ENCODE measurements at regions not wholly inside any gene's neighbourhood (a gene's known extent, or its start where the extent isn't known, plus 50 kb on each side); places are given as distances from the start of the nearest gene placed in this dataset.

DNA sequence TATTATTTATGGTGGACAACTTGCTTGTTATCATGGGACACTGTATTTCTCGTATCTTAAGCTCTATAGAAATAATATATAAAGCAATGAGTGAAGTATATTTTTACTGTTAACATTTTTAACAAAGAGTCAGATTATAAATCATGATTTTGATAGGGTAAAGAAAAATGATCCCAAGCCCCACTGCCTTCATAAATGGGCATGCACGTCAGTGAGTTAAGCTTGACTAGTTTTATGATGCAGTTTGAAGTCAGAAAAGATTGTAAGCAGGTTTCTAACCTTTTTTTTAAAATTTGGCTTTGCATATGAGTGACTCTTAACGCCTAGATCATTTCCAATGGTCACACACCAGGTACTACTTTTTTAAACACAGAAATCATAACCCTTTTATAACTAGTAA is 152.8 kb downstream of the GNAT3 start:
- no peak overlapping the region for H3K4me3 ChIP-seq (ENCODE audit: low read depth, low read length)
- TF ChIP-seq, protein P1, sequence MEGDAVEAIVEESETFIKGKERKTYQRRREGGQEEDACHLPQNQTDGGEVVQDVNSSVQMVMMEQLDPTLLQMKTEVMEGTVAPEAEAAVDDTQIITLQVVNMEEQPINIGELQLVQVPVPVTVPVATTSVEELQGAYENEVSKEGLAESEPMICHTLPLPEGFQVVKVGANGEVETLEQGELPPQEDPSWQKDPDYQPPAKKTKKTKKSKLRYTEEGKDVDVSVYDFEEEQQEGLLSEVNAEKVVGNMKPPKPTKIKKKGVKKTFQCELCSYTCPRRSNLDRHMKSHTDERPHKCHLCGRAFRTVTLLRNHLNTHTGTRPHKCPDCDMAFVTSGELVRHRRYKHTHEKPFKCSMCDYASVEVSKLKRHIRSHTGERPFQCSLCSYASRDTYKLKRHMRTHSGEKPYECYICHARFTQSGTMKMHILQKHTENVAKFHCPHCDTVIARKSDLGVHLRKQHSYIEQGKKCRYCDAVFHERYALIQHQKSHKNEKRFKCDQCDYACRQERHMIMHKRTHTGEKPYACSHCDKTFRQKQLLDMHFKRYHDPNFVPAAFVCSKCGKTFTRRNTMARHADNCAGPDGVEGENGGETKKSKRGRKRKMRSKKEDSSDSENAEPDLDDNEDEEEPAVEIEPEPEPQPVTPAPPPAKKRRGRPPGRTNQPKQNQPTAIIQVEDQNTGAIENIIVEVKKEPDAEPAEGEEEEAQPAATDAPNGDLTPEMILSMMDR (IDR thresholded peaks at IDR 0.05; ENCODE audit: low read depth, low read length), result no peak
- TF ChIP-seq MYC (IDR thresholded peaks at IDR 0.05; ENCODE audit: low read depth, low read length), result no peak
- DNase-seq (ENCODE audit: low read depth), result no peak

DNA sequence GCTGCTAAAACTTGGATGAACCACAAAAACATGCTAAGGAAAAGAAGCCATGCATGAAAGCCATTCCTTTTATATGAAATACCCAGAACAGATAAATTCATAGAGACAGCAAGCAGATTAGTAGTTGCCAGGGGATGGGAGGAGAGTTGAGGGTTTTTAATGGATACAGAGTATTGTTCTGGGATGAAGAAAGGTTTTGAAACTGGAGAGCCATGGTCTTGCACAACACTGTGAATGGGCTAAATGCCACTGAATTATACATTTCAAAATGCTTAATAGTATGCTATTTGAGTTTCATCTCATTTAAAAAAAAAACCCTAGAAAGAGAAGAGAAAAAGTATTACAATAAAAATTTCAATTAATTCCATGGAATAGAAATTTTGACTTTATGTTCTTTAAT is 154.3 kb downstream of the GNAT3 start:
- DNase-seq (ENCODE audit: low read depth), result no peak
- TF ChIP-seq POLR2A (IDR thresholded peaks at IDR 0.05; ENCODE audit: extremely low read depth, insufficient read length), result no peak
- no peak for TF ChIP-seq MAX (IDR thresholded peaks at IDR 0.05; ENCODE audit: low read depth, low read length)
- TF ChIP-seq, protein P1 (IDR thresholded peaks at IDR 0.05; ENCODE audit: low read depth, low read length), result no peak
- no peak for TF ChIP-seq MYC (IDR thresholded peaks at IDR 0.05; ENCODE audit: low read depth, low read length)

DNA sequence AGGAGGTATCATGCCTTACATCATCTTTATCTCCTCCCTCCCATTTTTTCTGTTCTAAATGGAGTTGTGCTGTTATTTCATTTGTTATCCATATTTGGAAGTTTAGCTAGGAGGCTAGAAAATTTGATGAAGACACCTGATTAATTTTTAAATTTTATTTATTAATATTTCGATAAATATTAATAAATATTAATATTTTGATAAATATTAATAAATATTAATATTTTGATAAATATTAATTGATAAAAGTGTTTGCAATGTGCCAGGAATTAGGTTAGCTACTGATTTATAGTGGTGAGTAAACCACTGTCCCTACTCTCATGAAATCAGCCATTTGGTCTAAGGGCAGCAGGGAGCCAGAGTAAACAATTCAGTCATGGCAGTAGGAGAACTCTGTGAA is 161.4 kb downstream of the GNAT3 start:
- no peak overlapping the region for H3K4me3 ChIP-seq (ENCODE audit: low read depth, low read length)
- TF ChIP-seq MYC (IDR thresholded peaks at IDR 0.05; ENCODE audit: low read depth, low read length) (no peak), POLR2A (IDR thresholded peaks at IDR 0.05; ENCODE audit: extremely low read depth, insufficient read length) (no peak), MAX (IDR thresholded peaks at IDR 0.05; ENCODE audit: low read depth, low read length) (no peak)
- TF ChIP-seq, protein P1 (IDR thresholded peaks at IDR 0.05; ENCODE audit: low read depth, low read length), result no peak
- no peak for DNase-seq (ENCODE audit: low read depth)

More for the DNA sequence above, 154.3 kb downstream of the GNAT3 start:
- no peak overlapping the region for H3K4me3 ChIP-seq (ENCODE audit: low read depth, low read length)

GRCh38 chr7:80348223-80348622 is 163.6 kb downstream of the GNAT3 start:
- DNase-seq (ENCODE audit: low read depth), result no peak
- H3K4me3 ChIP-seq (ENCODE audit: low read depth, low read length), result no peak overlapping the region
- TF ChIP-seq, protein P1 (IDR thresholded peaks at IDR 0.05; ENCODE audit: low read depth, low read length), result no peak

GRCh38 chr7:80347173-80347572 is 164.7 kb downstream of the GNAT3 start:
- DNase-seq (ENCODE audit: low read depth), result no peak
- TF ChIP-seq POLR2A (IDR thresholded peaks at IDR 0.05; ENCODE audit: extremely low read depth, insufficient read length) (no peak), MYC (IDR thresholded peaks at IDR 0.05; ENCODE audit: low read depth, low read length) (no peak), MAX (IDR thresholded peaks at IDR 0.05; ENCODE audit: low read depth, low read length) (no peak)
- TF ChIP-seq, protein P1 (IDR thresholded peaks at IDR 0.05; ENCODE audit: low read depth, low read length), result no peak
- H3K4me3 ChIP-seq (ENCODE audit: low read depth, low read length), result no peak overlapping the region

GRCh38 chr7:80346704-80347103 is 165.2 kb downstream of the GNAT3 start:
- TF ChIP-seq, protein P1 (IDR thresholded peaks at IDR 0.05; ENCODE audit: low read depth, low read length), result no peak
- TF ChIP-seq MAX (IDR thresholded peaks at IDR 0.05; ENCODE audit: low read depth, low read length) (no peak), MYC (IDR thresholded peaks at IDR 0.05; ENCODE audit: low read depth, low read length) (no peak), POLR2A (IDR thresholded peaks at IDR 0.05; ENCODE audit: extremely low read depth, insufficient read length) (no peak)
- no peak overlapping the region for H3K4me3 ChIP-seq (ENCODE audit: low read depth, low read length)
- DNase-seq (ENCODE audit: low read depth), result no peak
